Panc1 (cell line): ENCODE measurements at regions not wholly inside any gene's neighbourhood (a gene's known extent, or its start where the extent isn't known, plus 50 kb on each side); places are given as distances from the start of the nearest gene placed in this dataset.

Experiments
- ATAC-seq: fragments of 200-7000 bp; cut with Tn5 transposase; 2 replicates; pipeline ENCODE4 v1.9.1; 2020; ENCODE audit warnings: mild to moderate bottlenecking, moderate library complexity
- BruUV-seq: library from RNA; stranded (reverse); fragments of 400-500 nt; replicated peaks from 2 replicates; lab custom pipeline; 2021; lab: Mats Ljungman, UMichigan
- CTCF ChIA-PET: fragments of 300-600 bp; sonication (Branson Sonifier 250); formaldehyde crosslinking; loops from one replicate; lab custom pipeline; 2022; ENCODE audit warnings: antibody characterized with exemption; lab: Charles Lee
- POLR2A ChIA-PET: fragments of 300-600 bp; sonication (Branson Sonifier 250); formaldehyde crosslinking; loops from one replicate; lab custom pipeline; 2022; ENCODE audit warnings: antibody characterized with exemption; lab: Charles Lee
- DNase-seq: peaks from one replicate; pipeline ENCODE4 v3.0.0-alpha.2; 2010; ENCODE audit warnings: low read depth, low spot score
- H3K27ac ChIP-seq: 2 replicates; pipeline ENCODE4 v1.5.1; 2011; ENCODE audit warnings: mild to moderate bottlenecking, low read length, inconsistent platforms
- H3K27me3 ChIP-seq: fragments of 200-500 bp; sonication (Bioruptor generic); 2 replicates; pipeline ENCODE4 v1.6.0; 2014; ENCODE audit warnings: low read length, inconsistent platforms; ENCODE audit not compliant: control insufficient read depth, insufficient read depth
- H3K36me3 ChIP-seq: fragments of 200-500 bp; sonication (Bioruptor generic); 2 replicates; pipeline ENCODE4 v1.5.1; 2014; ENCODE audit warnings: inconsistent platforms, mild to moderate bottlenecking, low read length, moderate library complexity; ENCODE audit not compliant: control insufficient read depth, insufficient read depth
- H3K4me1 ChIP-seq: 2 replicates; pipeline ENCODE4 v1.5.1; 2011; ENCODE audit warnings: inconsistent platforms, mild to moderate bottlenecking, low read length, moderate library complexity; ENCODE audit not compliant: control insufficient read depth, insufficient read depth
- H3K4me3 ChIP-seq, 2 experiments: 2 replicates each; pipeline ENCODE4 v1.5.1; 2011 to 2012; ENCODE audit warnings: low read depth in 2 of 2, low read length in 2 of 2, mild to moderate bottlenecking in 2 of 2, inconsistent platforms in 1 of 2, moderate library complexity in 1 of 2
- H3K9me3 ChIP-seq: fragments of 200-500 bp; sonication (Bioruptor generic); 2 replicates; pipeline ENCODE4 v1.5.1; 2014; ENCODE audit warnings: low read depth, mild to moderate bottlenecking, inconsistent platforms, low read length, moderate library complexity; ENCODE audit not compliant: control insufficient read depth, insufficient read depth
- CTCF ChIP-seq: fragments of 450-650 bp; IDR thresholded peaks from 2 replicates; pipeline ENCODE4 v1.5.1; 2017; ENCODE audit warnings: mild to moderate bottlenecking
- POLR2AphosphoS5 ChIP-seq: IDR thresholded peaks from 2 replicates; pipeline ENCODE4 v1.6.1; 2012; ENCODE audit warnings: mild to moderate bottlenecking, low read depth, low read length, moderate library complexity
- REST ChIP-seq, 2 experiments: IDR thresholded peaks; 2 replicates each; pipeline ENCODE4 v1.6.1; 2011 to 2012; ENCODE audit warnings: low read depth in 2 of 2, control low read depth in 1 of 2, low read length in 1 of 2, mild to moderate bottlenecking in 1 of 2, moderate library complexity in 1 of 2; ENCODE audit not compliant: insufficient read depth in 1 of 2
- SIN3A ChIP-seq: IDR thresholded peaks from 2 replicates; pipeline ENCODE4 v1.6.1; 2012; ENCODE audit warnings: low read depth, mild to moderate bottlenecking, low read length, moderate library complexity, borderline replicate concordance; ENCODE audit not compliant: insufficient read depth
- TCF7L2 ChIP-seq: IDR thresholded peaks from 2 replicates; pipeline ENCODE4 v1.6.1; 2011; ENCODE audit warnings: mild to moderate bottlenecking, low read depth, low read length, inconsistent platforms
- in situ Hi-C: cut with HindIII; loops from 2 replicates; pipeline ENCODE4 v1.10.0; 2016; ENCODE audit warnings: low sequenced_read_pairs, low pct_unique_long_range_greater_than_20kb
- intact Hi-C: fragments of 100-400 bp; cut with micrococcal nuclease; formaldehyde crosslinking; loops from one replicate; pipeline ENCODE4 v1.10.0; 2022; ENCODE audit not compliant: unreplicated experiment

GRCh38 chr17:72222661-72223380, 102.0 kb downstream of the SOX9 start:
- ChIA-PET CTCF (no interaction called here), POLR2A (no interaction called here)
- no TSS peak for BruUV-seq
- H3K36me3 ChIP-seq, result no peaks in the 10 kb centered on the region
- no peak overlapping the region for H3K4me3 ChIP-seq
- H3K27me3 ChIP-seq, result no peaks in the 10 kb centered on the region
- in situ Hi-C loops, result no loop called here
- intact Hi-C loops, result no loop called here
- ATAC-seq, result no peak
- no peak for DNase-seq
- no peaks in the 10 kb centered on the region for H3K4me1 ChIP-seq
- no peaks in the 10 kb centered on the region for H3K9me3 ChIP-seq
- no peak for TF ChIP-seq TCF7L2
- TF ChIP-seq CTCF, result no peak
- TF ChIP-seq REST (IDR thresholded peaks at IDR 0.05; ENCODE audit: insufficient read depth in 1 of 2, low read depth in 2 of 2, low read length in 1 of 2), result no peak
- TF ChIP-seq SIN3A, result no peak
- no peak for TF ChIP-seq POLR2AphosphoS5
- H3K27ac ChIP-seq, result no peak overlapping the region

DNA sequence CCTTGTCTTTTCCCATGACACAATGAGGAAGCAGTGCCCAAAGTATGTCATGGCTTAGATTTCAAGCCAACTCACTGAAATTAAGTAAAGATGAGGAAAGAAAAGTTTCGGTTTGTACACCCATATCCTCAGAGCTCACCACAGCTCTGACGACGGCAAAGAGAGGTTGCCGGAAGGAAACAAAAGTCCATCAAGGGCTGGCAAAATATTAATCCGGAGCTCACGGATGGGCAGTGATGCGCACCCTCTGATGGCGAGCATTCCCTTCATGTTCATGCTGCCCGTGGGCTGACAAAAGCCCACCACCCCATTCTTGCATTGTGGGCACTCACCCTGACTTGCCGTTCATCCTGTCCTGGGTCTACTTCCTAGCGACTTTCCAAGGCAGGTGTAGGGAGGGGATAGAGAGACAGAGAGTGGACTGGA, 103.1 kb downstream of the SOX9 start:
- DNase-seq (no peak), ATAC-seq (no peak)
- H3K36me3 ChIP-seq, result no peaks in the 10 kb centered on the region
- POLR2A ChIA-PET, result no interaction called here
- no peak overlapping the region for H3K4me3 ChIP-seq
- intact Hi-C loops (no loop called here), in situ Hi-C loops (no loop called here)
- TF ChIP-seq POLR2AphosphoS5 (no peak), REST (IDR thresholded peaks at IDR 0.05; ENCODE audit: insufficient read depth in 1 of 2, low read depth in 2 of 2, low read length in 1 of 2) (no peak), TCF7L2 (no peak), SIN3A (no peak), CTCF (no peak)
- no peaks in the 10 kb centered on the region for H3K27me3 ChIP-seq
- no peaks in the 10 kb centered on the region for H3K9me3 ChIP-seq
- CTCF ChIA-PET, result no interaction called here
- H3K4me1 ChIP-seq, result no peaks in the 10 kb centered on the region
- no TSS peak for BruUV-seq
- H3K27ac ChIP-seq, result no peak overlapping the region
